HG03442 (cell line): ENCODE measurements at regions not wholly inside any gene's neighbourhood (a gene's known extent, or its start where the extent isn't known, plus 50 kb on each side); places are given as distances from the start of the nearest gene placed in this dataset.

ENCODE experiments used
- ATAC-seq: cut with Tn5 transposase; IDR thresholded peaks from one replicate; pipeline ENCODE4 v1.9.1; 2021; ENCODE audit warnings: mild to moderate bottlenecking, moderate library complexity; ENCODE audit not compliant: unreplicated experiment

DNA sequence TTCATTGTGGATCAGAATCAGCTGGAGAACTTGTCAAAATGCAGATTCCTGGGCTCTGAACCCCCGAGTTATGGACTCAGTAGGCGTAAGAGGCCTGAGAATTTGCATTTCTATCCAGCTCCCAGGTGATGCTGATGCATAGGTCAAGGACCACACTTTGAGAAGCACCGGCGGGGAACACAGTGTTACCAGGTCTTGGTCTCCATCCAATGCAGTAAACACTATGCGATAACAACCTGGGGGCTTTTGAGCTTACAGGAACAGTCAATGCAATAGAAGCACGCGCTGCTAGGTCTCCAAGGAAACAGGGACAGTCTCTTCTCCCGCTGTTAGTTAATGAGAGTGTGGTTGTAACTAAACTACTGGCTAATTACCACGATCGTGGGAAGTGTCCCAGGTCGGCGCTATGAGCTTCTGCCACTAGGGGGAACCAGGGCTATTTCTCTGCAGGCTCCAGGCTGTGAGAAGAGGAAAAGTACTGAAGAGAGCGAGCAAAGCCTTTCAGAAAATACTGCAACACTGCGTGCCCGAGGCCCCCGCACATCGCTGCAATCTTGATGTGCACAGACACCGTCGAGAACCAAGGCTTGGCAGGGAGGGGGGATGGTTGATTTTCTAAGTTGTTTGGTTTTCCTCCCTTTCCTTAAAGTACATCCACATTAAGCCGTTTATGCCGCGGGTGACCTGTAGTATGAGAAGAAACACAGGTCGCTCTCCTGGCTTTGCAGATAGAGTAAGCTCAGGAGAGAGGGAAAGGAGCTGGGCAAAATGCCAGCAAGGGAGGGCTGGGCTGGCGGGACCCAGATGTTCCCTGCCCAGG lies 52.0 kb upstream of the KCNA1 start:
- peak; percentile 52 for ATAC-seq

DNA sequence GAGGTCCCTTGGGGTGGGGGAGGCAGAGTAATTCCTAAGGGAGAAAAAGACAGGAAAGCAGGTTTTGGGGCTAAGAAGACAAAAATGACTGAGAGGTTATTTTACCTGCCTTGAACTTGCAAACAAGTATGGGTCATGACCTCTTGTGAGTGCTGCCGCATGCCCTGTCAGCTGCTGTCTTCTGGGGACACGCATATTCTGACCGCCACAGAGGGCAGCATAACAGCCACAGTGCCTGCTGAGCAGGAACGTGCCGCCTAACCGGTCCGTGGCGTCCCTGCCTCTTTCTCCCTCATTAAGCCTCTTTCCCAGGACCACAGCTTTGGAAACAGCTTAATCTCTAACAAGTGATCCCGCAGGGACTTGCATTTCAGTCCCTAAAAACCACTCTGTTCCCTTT lies 51.3 kb upstream of the KCNA1 start:
- ATAC-seq, result no peak

DNA sequence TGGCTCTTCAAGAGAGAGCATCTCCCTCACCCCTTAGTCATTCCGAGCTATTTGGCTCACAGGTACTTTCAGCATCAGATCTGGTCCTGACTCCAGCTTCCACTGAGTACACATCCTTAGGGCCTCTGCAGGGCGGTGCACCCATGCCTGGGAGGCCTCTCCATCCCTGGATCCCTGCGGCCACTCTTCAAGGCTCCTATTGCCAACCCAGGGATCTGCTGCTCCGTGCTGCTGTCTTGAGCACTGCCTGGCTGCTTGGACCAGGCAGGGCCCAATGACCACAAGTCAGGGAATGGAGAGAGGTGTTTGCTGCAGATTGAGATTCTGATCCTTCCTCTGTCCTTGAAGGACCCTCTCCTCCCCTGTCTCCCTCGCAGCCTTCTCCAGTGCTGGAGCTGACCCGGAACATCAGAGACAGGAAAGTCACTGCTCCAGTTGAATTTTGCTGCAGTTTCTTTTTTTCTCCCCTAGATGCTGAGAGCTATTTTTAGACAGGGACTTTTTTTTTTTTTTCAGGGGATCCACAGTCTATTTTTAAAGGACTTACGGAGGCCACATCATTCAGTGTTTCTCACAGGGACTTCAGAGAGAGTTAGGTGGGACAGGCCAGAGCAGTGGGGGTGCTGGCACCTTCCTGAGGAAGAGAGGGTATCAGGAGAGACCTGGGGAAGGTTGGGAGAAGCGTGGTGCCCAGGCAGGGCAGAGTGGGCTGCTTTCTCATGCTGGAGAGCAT lies 50.1 kb upstream of the KCNA1 start:
- no peak for ATAC-seq
